Bone marrow (tissue), 2 donors: ENCODE measurements at regions not wholly inside any gene's neighbourhood (a gene's known extent, or its start where the extent isn't known, plus 50 kb on each side); places are given as distances from the start of the nearest gene placed in this dataset.
"Not testable (repeated sequence)": the region's sequence is repeated elsewhere in the genome, so short reads cannot be mapped to it uniquely, and the experiment has no call there.

Source experiments
- DNase-seq, 2 donors: peaks; one replicate each; lab custom pipeline; 2025; lab: John Stamatoyannopoulos, UW

DNA sequence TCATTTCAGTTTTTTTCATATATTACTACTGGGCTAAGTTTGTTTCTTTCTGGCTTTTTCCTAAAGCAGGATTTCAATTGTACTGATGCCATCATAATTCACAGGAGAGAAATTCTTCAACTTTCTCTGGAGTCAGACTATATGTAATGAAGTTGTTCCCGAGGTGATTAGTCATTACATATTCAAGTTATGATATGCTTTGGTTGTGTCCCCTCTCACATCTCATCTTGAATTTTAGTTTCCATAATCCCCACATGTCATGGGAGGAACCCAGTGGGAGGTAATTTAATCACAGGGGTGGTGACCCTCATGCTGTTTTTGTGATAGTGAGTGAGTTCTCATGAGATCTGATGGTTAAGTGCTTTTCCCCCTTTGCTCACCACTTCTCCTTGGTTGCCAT lies 227.5 kb upstream of the LRIG3 start:
- DNase-seq = no peak

DNA sequence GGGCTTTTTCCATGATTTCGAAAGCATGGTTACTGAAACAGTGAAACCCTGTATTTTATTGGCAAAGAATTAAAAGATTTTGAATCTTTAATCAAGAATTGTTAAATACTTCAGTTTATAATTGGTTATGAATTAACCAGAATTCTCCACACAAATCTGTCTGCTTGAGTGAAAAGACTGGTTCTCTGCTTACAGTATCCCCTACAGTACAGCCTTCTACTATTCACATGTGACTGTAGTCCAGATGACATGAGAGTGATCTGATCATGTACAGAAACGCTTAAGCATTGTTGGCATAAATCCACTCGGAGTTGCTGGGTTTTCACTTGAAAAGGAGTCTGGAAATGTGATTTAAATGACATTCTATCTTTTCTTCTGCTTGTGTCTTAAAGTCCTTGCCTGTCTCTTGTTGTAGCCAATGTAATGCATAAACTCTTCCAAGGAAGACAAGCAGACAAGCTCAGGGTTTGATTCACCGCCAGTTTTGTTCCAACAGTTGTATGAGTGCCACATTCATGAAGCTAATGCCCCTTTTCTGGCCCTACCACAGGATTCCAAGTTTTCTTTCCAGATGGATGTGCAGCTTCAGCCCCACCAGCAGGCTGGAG lies 222.0 kb upstream of the LRIG3 start:
- DNase-seq = no peak

DNA sequence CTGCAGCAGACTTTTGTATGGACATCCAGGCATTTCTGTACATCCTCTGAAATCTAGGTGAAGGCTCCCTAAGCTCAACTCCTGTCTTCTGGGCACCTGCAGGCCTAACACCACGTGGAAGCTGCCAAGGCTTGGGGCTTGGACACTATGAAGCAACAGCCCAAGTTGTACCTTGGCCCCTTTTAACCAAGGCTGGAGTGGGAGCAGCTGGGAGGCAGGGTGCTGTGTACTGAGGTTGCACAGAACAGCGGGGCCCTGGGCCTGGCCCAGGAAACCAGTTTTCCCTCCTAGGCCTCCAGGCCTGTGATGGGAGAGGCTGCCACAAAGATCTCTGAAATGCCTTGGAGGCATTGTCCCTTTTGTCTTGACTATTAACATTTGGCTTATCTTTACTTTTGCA lies 214.4 kb upstream of the LRIG3 start:
- no peak for DNase-seq

DNA sequence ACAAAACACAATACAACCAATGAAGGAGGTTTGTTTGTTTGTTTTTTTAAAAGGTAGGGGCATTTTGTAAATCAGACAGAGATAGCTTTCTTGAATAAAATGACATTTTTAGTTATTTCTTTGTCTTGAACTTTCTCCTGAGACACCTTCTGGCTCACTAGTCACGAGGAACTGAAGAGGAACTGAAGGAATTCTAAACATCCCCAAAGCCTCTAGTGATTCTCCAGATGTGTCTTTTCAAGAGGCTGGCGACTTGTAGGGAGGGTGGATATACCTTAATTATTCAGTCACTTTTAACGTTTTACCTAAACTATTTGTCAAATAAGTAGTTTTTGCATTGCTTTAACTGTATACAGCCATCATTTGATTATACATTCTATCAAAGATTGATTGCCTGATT lies 211.2 kb upstream of the LRIG3 start:
- DNase-seq = no peak

DNA sequence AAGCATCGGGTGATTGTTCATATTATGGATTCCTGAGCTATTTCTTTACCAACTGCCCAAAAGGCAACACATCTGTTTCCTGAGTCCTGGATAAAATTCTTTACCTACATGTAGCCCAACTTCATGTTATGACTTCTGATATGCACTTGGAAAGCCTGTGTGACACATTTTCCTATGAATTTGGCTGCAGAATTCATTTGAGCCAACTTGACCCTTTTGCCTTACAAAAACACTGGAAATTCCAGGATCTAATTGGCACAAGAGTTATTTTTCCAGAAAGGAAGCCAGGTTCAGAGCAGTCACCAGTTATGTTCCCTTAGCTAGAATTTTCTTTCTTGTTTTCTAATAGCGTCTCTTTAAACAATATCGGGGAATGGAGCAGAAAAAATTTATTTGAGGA lies 202.5 kb upstream of the LRIG3 start:
- no peak for DNase-seq

DNA sequence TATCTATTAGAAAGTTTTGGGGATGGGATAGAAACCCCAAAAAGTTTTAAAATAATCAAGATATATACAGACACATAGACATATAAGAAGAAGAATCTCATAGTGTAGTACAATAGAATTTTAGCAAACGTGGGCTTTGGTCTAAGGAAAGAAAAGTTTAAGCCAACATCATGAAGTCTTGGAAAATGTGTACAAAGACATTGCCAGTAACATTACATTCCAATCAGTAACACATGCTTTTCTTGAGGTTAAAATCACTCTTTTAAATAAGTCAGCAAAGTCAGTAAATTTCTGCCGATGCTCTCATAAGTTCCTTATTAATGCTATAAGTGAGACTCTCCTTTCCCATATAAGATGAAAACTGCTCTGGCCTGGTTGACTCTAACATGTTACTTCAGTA lies 201.1 kb upstream of the LRIG3 start:
- no peak for DNase-seq

DNA sequence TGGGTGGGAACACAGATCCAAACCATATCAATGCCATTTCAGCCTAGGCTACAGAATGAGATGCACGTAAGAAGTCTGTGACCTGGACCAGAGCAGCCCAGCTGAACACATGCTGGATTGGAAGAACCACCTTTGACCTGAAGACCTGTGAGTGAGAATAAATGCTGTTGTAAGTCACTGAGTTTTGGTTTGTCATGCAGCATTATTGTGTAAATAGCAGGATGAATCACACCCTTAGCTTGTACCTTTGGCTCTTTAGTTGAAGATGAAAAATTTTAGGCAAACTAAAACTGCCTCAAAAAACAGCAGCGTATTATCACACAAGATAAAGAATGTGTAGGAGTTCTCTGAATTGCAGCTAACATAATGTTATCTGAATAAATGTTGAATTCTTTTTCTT lies 199.4 kb upstream of the LRIG3 start:
- no peak for DNase-seq

DNA sequence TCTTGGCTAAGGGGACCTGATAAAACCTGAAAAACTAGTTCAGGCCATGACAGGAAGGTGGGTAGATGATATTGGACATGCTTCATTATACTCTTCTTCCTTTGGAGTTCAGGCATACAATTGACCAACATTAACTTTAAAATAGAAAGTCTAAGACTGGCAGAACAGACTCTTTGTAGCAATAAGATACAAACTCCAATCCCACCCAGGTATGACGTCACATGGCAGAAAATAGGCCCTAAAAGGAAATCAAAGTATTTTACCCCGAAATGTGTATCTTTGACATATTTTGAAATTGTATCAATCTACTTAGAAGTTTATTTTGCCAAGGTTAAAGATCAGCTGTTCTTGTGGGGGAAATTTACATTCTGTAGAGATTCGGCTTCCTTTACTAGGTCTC lies 198.1 kb upstream of the LRIG3 start:
- no peak for DNase-seq

DNA sequence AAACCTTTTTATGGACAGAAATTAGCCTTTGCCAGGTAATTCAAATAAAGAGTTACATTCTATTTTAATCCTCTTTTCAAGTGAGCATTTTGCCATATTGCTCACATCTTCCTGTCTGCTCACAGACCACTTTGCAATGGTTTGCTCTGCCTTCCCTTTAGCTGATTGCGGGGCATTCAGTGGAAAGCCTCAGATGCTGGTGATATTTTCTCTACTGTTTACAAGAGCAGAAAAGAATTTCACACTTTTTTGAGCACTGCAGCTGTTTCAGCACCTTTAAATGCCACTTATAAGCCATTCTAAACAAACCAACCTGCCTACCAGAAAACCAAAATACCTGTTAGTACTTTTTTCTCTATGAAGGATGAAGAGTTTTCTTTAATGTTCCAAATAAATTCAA lies 195.7 kb upstream of the LRIG3 start:
- DNase-seq = no peak

DNA sequence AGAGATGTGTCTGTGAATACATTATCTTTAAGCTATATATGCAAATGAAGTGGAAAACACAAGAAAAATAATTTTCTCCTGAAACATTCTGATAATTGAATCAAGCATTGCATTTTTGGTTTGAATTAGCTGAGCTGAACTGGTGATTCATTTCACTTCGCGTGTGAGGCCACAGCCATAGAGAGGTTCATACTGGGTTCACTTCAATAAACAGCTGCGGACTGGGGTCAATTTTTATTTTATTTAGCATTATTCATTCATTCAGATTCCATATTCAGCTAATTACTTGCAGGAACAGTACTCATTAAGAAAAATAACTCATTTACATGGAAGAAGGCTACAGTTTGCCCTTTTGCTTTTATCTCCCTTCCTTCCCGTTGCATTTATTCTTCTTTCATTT lies 195.2 kb upstream of the LRIG3 start:
- no peak for DNase-seq

DNA sequence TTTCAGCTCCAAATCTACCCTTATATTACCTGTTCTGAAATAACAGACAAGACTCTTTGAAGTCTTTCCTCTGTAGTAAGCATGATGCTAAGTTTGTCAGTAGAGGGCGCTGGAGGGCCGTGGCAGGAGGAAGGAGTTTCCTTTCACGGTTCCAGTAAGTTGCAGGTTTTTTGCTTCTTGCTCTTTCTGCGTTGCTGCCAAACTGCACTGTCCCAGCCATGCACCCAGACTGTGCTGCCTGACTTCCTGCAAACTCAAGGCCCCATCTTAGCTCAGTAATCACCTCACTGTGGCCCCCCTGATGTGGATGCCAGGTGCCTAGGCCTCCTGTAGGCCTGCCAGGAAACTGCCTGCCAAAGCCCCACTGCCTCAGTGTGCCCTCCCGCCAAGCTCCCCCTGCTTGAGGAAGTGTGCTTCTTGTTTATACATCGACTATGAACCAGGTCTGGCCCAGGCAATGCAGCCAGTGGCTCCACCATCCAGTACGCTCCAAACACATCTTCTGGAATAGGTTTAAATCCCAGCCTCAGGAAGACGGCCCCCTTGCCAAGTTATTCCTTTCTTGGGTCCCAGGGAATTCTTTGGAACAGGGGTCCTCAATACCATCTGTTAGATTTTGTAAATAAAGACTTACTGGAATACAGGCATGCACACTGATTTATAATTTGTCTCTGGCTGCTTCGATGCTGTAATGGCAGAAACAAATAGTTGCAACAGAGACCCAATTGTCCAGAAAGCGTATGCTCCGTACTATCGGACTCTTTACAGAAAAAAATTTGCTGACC lies 193.7 kb upstream of the LRIG3 start:
- peak in 1 of 2 donors; percentile 60 for DNase-seq

DNA sequence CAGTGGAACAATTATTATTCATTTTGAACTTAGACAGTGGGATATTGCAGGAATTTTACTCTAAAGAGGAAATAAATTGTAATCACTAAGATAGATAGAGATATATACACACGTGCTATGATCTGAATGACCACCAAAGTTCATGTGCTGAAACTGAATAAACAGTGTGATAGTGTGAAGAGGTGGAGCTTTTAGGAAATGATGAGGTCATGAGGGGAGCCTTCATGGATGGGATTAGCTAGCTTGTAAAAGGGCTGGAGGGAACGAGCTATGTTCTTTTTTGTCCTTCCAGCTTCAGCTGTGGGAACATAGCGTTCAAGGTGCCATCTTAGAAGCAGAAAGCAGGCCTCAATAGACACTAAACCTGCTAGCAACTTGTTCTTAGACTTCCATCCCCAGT lies 191.5 kb upstream of the LRIG3 start:
- DNase-seq = no peak

DNA sequence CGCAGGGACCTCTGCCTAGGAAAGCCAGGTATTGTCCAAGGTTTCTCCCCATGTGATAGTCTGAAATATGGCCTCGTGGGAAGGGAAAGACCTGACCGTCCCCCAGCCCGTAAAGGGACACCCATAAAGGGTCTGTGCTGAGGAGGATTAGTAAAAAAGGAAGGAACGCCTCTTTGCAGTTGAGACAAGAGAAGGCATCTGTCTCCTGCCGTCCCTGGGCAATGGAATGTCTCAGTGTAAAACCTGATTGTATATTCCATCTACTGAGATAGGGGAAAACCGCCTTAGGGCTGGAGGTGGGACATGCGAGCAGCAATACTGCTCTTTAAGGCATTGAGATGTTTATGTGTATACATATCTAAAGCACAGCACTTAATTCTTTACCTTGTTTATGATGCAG lies 188.2 kb upstream of the LRIG3 start:
- not testable (repeated sequence) for DNase-seq

DNA sequence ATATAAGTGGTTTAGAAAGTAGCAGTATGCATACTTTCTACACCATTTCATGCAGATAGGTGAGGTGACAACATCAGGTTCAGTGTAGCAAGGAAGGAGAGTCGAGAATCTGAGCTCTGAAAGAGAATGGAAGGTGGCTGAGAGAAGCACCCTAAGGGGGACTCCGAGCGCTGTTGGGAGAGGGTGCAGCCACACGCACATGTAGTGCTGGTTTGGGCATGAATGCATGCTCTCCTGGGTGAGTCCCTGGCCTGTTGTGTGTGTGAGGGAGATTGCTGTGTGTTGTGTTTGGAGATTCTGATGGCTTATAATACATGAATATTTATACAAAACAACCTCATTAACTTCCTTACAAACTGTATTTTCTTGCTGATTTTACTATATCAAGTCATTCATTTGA lies 180.3 kb upstream of the LRIG3 start:
- no peak for DNase-seq

DNA sequence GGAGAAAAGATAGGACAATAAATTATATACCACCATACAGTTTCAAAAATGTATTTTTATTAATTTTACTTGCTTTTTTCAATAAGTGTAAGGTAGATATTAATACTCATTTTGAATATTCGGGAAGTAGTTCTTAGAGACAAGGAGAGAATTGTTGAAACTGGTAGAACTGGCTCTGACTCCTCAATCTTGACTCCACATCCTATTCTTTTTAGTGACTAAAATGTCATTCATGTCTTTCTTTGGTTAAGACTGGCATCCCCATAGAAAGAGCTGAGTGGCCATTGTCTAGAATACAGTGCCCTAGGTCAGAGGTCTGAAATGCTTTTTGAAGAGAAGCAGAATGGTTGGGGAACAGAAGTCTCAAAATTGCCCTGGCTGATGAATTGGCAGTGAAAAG lies 177.6 kb upstream of the LRIG3 start:
- DNase-seq = no peak

DNA sequence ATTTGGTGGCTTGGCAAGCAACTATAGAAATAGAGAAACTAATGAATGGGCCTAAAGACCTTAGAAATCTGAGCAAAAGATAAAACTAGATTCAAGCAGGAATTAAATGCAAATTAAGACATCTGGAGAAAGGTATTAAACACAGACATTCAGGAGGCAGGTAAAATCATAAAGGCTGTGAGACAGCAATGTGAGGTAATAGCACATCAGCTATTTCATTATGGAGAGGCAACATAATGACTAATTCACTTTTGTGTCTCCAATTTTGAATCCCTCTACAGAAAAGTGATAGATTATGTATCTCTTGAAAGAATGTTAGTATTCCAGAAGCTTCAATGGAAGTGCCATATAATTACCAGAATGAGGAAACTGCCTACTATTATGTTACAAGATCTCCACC lies 175.9 kb upstream of the LRIG3 start:
- no peak for DNase-seq

DNA sequence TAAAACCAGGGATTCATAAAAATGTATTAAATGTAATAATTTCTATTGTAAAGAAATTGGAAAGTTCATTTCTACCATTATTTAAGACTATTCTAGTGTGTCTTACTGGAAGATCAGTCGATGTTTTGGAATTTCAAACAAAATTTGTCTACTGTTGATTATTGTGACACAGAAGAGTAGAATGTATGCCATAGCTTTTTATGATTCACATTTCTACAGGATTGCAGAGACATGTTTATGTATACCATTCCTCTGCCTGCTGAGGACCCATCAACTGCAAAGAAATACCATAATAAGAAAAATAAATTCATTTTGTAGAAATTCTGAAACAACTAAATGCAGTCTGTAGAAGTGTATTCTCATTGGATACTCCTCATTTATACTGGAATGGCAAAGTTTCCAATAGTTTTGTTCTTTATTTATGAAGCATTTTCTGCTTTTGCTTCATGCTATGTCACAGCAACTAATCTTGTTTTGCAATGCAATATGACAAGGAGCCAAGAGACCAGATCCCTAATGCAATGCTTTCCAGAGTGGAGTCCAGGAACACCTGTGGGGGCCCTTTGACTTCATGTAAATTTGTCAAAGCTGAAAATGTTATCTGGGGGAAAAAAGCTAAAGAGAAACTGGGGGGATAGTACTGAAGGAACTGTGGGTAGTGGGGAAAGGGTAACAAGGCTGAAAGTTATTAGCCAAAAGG lies 172.9 kb upstream of the LRIG3 start:
- no peak for DNase-seq

DNA sequence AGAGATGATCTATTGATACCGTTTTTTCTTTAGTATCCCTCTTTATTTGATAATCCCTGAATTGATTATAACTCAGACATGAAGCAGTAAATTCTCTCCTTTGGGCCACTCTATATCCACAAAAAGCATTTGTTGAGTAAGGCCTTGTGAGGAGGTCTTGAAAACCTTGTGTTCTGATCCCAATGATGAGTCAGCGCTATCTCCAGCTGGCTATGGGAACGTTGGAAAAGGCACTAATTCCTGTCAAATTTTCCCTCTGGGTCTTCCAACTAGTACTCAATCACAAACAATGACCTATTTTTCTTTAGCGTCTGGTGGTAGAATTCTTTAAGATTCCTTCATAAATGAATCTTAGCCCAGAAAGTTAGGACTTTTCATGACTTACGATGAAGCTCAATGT lies 168.4 kb upstream of the LRIG3 start:
- DNase-seq = no peak

DNA sequence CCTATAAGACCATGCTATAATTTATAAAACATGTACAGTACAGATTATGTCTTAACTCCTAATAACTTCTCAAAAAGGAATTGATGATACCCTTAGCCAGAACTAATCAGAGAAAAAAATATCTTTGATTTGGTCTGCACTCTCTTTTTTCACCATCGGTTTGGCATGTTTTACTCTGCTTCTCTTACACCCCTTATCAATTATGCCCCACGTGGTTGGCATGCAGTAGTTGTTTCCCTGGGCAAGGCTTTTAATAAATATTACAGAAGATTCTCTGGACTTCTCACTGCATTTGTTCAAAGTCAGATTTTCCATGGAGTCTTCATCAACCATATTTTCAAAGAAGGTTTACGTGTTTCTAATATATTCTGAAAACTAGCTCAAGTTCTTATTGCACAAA lies 167.4 kb upstream of the LRIG3 start:
- no peak for DNase-seq

DNA sequence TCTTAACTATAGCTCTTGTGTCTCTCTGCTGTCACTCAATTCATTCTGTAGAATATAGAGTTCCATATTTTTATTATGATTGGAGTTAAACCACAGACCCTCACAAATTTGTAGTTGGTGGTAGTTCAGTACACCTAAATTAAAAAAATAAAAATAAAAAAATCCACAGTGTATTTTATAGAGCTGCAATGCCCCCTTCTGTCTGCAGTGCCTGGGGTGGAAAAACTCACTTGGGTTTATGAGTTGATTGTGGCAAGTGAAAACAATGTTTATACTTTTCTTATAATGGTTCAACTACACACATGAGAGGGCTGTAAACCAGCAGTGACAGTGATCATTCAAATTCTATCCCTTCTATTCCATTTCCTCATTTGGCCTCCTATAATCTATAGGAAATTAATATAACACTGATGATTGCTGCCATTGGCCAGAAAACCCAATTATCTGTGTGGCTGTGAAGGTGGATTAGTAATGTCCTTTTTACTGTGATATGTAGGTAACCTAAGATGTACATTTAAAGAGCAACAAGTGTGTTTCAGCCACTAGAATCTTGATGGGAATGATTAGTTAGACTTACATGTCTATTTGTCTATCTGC lies 166.9 kb upstream of the LRIG3 start:
- DNase-seq = no peak

DNA sequence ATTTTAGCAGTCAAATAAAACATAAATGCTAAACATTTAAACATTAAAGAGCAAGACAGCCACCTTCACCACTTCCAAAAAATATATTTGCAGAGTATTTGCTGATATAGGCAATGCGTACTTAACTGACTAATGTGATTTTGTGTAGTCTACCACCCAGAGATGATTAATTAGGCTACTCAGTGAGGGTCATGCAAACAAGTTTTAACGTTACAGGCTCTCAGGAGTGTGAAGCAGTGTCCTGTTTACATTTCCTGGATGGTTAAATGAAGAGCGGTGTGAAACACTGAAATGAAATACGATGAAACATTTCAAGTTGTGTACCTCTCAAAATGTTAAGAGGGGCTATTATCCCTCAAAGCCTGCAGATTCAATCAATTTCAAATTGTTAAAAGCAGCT lies 165.8 kb upstream of the LRIG3 start:
- no peak for DNase-seq

DNA sequence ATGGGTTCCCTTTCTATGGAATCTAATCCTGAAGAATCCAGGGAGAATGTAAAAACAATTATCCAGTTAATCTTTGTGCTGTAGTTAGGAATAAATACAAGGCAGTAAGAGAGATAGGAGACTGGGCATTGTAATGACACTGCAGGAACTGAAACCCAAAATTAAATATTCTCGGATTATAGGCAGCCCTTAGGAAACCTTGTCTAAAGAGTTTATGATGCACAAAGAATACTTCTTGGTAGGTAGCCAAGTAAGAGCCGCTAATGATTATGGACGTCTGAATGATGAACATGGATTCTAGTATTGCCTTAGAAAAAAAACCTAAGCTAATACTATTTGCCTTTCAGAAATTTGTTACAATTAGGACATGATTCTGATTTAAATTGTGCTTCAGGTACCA lies 165.4 kb upstream of the LRIG3 start:
- no peak for DNase-seq
